ENCODE measurements at regions not wholly inside any gene's neighbourhood (a gene's known extent, or its start where the extent isn't known, plus 50 kb on each side); places are given as distances from the start of the nearest gene placed in this dataset.
"Not testable (repeated sequence)": the region's sequence is repeated elsewhere in the genome, so short reads cannot be mapped to it uniquely, and the experiment has no call there.

DNA sequence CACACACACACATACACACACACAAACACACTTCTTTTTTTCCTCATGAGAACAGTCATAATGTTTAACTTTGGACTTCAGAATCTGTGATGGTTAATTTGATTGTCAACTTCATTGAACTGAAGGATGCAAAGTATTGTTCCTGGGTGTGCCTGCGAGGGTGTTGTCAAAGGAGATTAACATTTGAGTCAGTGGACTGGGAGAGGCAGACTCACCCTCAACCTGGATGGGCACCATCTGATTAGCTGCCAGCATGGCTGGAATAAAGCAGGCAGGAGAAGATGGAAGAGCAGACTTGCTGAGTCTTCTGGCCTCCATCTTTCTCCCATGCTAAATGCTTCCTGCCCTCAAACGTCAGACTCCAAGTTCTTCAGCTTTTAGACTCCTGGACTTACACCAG is 167.6 kb upstream of the CRBN start:
- in situ Hi-C loops (cut with MboI); H3K79me2 ChIP-seq (ENCODE audit: control insufficient read depth, insufficient read depth, low read length); H3K4me1 ChIP-seq (replicated peaks in 1 of 2; ENCODE audit: control insufficient read depth in 2 of 2, insufficient read depth in 2 of 2, low read length in 2 of 2); ATAC-seq; H3K4me2 ChIP-seq (ENCODE audit: insufficient read depth, low read length); POLR2A ChIA-PET; CTCF ChIA-PET (ENCODE audit: low intra/inter-chr PET ratio); intact Hi-C loops (cut with micrococcal nuclease); FAIRE-seq; H3K27me3 ChIP-seq (ENCODE audit: control insufficient read depth in 2 of 2, insufficient read depth in 2 of 2, low read length in 2 of 2); H3K27ac ChIP-seq (ENCODE audit: extremely low read depth, low read depth, low read length); H4K20me1 ChIP-seq (replicated peaks; ENCODE audit: control insufficient read depth, insufficient read depth, low read length); H3K9me1 ChIP-seq (ENCODE audit: control insufficient read depth, insufficient read depth, low read length); DNase-seq (ENCODE audit: extremely low read depth in 1 of 4, low spot score in 3 of 4); H3K9me3 ChIP-seq (replicated peaks; ENCODE audit: control insufficient read depth, insufficient read depth, low read depth, low read length); H3K36me3 ChIP-seq (ENCODE audit: control insufficient read depth, insufficient read depth, low read length); H3K9ac ChIP-seq (ENCODE audit: insufficient read depth in 1 of 2, low read depth in 2 of 2, low read length in 2 of 2); H3K4me3 ChIP-seq; H2AFZ ChIP-seq (ENCODE audit: low read depth, low read length); BruUV-seq (replicated peaks): not testable (repeated sequence)
- WGBS (ENCODE audit: insufficient coverage, low coverage, missing lambda C conversion rate) = 0% methylated on average over 2 of the region's 2 CpGs

DNA sequence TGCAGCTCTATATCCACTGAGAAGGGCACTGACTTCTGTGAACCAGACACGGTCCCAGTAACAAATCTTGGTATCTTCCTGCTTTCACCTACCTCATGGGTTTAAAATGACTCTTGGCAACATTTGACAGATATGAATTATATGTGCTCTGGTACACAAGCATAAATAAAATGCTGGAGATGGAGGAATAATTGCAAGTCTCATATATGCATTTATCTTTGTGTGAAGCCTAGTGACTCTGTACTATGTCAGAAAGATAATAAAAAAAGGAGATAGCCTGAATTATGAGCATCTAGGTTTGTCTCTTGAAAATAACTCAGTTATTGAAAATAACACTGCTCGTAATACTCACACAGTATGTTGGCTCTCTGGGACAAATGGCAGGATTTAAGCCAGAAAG is 167.1 kb upstream of the CRBN start:
- H3K9ac ChIP-seq (ENCODE audit: insufficient read depth in 1 of 2, low read depth in 2 of 2, low read length in 2 of 2) = no peak overlapping the region
- CTCF ChIA-PET (ENCODE audit: low intra/inter-chr PET ratio) = no interaction called here
- FAIRE-seq (no peak), DNase-seq (ENCODE audit: extremely low read depth in 1 of 4, low spot score in 3 of 4) (no peak), ATAC-seq (no peak)
- BruUV-seq (replicated peaks) = no TSS peak
- in situ Hi-C loops (cut with MboI) = no loop called here
- H3K9me3 ChIP-seq (replicated peaks; ENCODE audit: control insufficient read depth, insufficient read depth, low read depth, low read length) = no peaks in the 10 kb centered on the region; the same call in 1 of the 2 replicates
- H3K4me3 ChIP-seq = no peak overlapping the region
- no peaks in the 10 kb centered on the region for H3K9me1 ChIP-seq (ENCODE audit: control insufficient read depth, insufficient read depth, low read length)
- no peaks in the 10 kb centered on the region for H3K79me2 ChIP-seq (ENCODE audit: control insufficient read depth, insufficient read depth, low read length)
- no peaks in the 10 kb centered on the region for H3K4me1 ChIP-seq (replicated peaks in 1 of 2; ENCODE audit: control insufficient read depth in 2 of 2, insufficient read depth in 2 of 2, low read length in 2 of 2)
- H3K27ac ChIP-seq (ENCODE audit: extremely low read depth, low read depth, low read length) = no peak overlapping the region
- no peak overlapping the region for H3K4me2 ChIP-seq (ENCODE audit: insufficient read depth, low read length)
- no peaks in the 10 kb centered on the region for H4K20me1 ChIP-seq (replicated peaks; ENCODE audit: control insufficient read depth, insufficient read depth, low read length)
- H3K36me3 ChIP-seq (ENCODE audit: control insufficient read depth, insufficient read depth, low read length) = no peaks in the 10 kb centered on the region
- H3K27me3 ChIP-seq (ENCODE audit: control insufficient read depth in 2 of 2, insufficient read depth in 2 of 2, low read length in 2 of 2) = no peaks in the 10 kb centered on the region
- POLR2A ChIA-PET = no interaction called here
- no peak overlapping the region for H2AFZ ChIP-seq (ENCODE audit: low read depth, low read length)
- intact Hi-C loops (cut with micrococcal nuclease) = no loop called here
- WGBS (ENCODE audit: insufficient coverage, low coverage, missing lambda C conversion rate) = 0% methylated on average over 2 of the region's 2 CpGs
- TF ChIP-seq, protein P1, sequence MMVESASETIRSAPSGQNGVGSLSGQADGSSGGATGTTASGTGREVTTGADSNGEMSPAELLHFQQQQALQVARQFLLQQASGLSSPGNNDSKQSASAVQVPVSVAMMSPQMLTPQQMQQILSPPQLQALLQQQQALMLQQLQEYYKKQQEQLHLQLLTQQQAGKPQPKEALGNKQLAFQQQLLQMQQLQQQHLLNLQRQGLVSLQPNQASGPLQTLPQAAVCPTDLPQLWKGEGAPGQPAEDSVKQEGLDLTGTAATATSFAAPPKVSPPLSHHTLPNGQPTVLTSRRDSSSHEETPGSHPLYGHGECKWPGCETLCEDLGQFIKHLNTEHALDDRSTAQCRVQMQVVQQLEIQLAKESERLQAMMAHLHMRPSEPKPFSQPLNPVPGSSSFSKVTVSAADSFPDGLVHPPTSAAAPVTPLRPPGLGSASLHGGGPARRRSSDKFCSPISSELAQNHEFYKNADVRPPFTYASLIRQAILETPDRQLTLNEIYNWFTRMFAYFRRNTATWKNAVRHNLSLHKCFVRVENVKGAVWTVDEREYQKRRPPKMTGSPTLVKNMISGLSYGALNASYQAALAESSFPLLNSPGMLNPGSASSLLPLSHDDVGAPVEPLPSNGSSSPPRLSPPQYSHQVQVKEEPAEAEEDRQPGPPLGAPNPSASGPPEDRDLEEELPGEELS (CRISPR knock-in tag; IDR thresholded peaks at IDR 0.05; ENCODE audit: borderline replicate concordance) = no peak
- TF ChIP-seq, protein P2, sequence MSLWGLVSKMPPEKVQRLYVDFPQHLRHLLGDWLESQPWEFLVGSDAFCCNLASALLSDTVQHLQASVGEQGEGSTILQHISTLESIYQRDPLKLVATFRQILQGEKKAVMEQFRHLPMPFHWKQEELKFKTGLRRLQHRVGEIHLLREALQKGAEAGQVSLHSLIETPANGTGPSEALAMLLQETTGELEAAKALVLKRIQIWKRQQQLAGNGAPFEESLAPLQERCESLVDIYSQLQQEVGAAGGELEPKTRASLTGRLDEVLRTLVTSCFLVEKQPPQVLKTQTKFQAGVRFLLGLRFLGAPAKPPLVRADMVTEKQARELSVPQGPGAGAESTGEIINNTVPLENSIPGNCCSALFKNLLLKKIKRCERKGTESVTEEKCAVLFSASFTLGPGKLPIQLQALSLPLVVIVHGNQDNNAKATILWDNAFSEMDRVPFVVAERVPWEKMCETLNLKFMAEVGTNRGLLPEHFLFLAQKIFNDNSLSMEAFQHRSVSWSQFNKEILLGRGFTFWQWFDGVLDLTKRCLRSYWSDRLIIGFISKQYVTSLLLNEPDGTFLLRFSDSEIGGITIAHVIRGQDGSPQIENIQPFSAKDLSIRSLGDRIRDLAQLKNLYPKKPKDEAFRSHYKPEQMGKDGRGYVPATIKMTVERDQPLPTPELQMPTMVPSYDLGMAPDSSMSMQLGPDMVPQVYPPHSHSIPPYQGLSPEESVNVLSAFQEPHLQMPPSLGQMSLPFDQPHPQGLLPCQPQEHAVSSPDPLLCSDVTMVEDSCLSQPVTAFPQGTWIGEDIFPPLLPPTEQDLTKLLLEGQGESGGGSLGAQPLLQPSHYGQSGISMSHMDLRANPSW (CRISPR knock-in tag; IDR thresholded peaks at IDR 0.05) = no peak
- TF ChIP-seq CBX3 (IDR thresholded peaks at IDR 0.05; ENCODE audit: borderline replicate concordance in 1 of 2, low read length in 2 of 2) (no peak), BRD4 (IDR thresholded peaks at IDR 0.05) (no peak), TBP (optimal IDR thresholded peaks at IDR 0.05; ENCODE audit: low read depth, low read length) (no peak), NBN (IDR thresholded peaks at IDR 0.05; ENCODE audit: low read depth) (no peak), KAT2B (IDR thresholded peaks at IDR 0.05; ENCODE audit: low read depth, low read length) (no peak), JUN (IDR thresholded peaks at IDR 0.05; ENCODE audit: borderline replicate concordance, low read depth, low read length) (no peak), JUN (CRISPR knock-in tag; IDR thresholded peaks at IDR 0.05; ENCODE audit: borderline replicate concordance) (no peak), XRCC3 (IDR thresholded peaks at IDR 0.05) (no peak), ZNF583 (CRISPR knock-in tag; IDR thresholded peaks at IDR 0.05) (no peak), NCOA4 (IDR thresholded peaks at IDR 0.05; ENCODE audit: partially characterized antibody) (no peak)
- TF ChIP-seq, protein P3, sequence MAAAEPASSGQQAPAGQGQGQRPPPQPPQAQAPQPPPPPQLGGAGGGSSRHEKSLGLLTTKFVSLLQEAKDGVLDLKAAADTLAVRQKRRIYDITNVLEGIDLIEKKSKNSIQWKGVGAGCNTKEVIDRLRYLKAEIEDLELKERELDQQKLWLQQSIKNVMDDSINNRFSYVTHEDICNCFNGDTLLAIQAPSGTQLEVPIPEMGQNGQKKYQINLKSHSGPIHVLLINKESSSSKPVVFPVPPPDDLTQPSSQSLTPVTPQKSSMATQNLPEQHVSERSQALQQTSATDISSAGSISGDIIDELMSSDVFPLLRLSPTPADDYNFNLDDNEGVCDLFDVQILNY (CRISPR knock-in tag; IDR thresholded peaks at IDR 0.05) = no peak

Measured in K562 (cell line).